Hematopoietic multipotent progenitor cell treated with erythropoietin and hydrocortisone succinate and interleukin-3 and kit ligand, for 4 days (in vitro differentiated cells): ENCODE measurements at regions not wholly inside any gene's neighbourhood (a gene's known extent, or its start where the extent isn't known, plus 50 kb on each side); places are given as distances from the start of the nearest gene placed in this dataset.

Experiments used
- DNase-seq: peaks from one replicate; pipeline ENCODE4 v3.0.0-alpha.2; 2015

DNA sequence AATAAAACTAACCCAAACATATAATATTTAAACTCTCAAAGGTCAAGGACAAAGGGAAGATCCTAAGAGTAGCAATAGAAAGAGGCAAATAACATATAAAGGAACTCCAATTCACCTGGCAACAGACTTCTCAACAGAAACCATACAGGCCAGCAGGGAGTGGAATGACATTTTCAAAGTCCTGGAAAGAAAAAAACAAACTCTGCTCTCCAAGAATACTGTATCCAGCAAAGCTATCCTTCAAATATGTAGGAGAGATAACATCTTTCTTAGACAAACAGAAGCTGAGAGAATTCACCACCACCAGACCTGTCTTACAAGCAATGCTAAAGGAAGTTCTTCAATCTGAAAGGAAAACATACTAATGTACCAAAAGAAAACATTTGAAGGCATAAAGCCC is 51.5 kb upstream of the TMEM158 start:
- DNase-seq, result no peak

DNA sequence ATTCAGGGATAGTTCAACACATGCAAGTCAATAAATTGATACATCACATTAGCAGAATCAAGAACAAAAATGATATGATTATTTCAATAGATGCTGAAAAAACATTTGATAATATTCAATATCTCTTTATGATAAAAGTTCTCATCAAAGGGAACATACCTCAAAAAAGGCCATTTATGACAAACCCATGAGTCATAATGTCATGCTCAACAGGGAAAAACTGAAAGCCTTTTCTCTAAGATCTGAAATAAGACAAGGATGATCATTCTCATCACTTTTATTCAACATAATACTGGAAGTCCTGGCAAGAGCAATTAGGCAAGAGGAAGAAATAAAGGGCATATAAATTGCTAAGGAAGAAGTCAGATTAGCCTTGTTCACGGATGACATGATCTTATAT is 54.1 kb upstream of the TMEM158 start:
- no peak for DNase-seq

DNA sequence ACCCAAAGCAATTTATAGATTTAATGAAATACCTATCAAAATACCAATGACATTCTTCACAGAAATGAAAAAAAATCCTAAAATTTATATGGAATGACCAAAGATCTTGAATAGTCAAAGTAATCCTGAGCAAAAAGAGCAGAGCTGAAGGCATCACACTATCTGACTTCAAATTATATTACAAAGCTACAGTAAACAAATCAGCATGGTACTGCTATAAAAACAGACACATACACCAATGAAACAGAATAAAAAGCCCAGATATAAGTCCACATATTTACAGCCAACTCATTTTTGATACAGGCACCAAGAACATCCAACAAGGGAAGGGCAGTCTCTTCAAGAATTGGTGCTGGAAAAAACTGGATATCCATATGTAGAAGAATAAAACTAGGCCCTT is 54.9 kb upstream of the TMEM158 start:
- no peak for DNase-seq

DNA sequence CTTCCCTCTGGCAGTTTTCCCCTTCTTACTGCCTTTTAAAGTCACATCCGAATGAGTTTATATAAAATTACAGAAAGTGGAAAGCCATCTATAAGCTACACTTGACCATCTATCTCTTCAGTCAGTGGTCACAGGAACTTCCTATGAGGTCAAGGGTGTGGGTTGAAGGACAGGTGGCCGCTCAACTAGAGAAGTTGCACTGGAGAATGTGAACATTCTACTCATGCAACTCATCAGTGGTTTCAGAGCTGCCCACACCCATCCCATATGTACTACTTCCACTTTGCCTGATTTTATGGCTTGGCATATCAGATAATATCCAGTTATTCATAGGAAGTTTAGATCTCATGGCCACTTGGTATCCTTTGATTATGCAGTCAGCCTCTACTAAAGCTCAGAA is 57.4 kb upstream of the TMEM158 start:
- no peak for DNase-seq

DNA sequence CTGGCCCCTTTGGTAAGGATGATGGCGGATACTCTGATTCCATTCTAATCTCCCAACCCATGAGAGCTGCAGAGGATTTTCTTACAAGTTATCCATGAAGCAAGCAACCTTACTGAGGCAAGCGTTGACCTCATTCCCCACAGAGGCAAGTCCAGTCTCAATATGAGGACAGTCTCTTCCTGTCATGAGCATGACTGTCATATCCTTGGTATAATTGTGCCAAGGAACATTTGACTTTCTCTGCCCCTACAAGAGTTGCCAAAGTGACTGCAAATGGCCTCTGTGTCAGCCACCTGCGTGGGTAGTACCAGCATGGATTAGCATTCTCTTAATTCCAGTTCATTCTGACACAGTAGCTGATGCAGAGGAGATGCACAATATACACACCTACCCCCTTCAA is 71.2 kb upstream of the TMEM158 start:
- no peak for DNase-seq

DNA sequence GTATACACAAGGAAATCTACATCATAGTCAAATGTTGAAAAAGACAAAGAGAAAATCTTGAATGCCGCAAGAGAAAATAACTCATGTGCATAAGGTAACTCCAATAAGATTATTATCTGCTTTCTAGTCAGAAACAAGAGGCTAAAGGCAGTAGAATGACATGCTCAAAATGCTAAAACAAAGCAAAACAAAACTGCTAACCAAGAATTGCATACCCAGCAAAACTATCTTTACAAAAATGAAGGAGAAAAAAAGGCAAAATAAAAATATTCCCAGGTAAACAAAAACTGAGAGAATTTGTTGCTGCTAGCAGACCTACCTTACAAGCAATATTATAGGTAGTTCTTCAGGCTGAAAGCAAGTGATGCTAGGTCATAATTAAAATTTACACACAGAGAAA is 76.4 kb upstream of the TMEM158 start:
- no peak for DNase-seq

DNA sequence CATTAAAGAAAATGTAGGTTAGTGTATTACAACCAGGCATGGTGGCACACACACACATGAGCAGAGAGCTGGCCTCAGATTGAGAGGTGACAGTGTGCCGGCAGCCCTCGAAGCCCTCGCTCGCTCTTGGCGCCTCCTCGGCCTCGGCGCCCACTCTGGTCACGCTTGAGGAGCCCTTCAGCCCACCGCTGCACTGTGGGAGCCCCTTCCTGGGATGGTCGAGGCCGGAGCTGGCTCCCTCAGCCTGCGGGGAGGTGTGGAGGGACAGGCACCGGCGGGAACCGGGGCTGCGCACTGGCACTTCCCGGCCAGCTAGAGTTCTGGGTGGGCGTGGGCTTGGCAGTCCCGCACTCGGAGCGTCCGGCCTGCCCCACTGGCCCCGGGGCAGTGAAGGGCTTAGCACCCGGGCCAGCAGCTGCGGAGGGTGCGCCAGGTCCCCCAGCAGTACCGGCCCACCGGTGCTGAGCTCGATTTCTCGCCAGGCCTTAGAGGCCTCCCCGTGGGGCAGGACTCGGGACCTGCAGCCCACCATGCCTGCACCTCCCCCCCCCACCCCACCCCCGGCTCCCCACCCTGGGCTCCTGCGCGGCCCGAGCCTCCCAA is 80.4 kb upstream of the TMEM158 start:
- DNase-seq, result no peak

DNA sequence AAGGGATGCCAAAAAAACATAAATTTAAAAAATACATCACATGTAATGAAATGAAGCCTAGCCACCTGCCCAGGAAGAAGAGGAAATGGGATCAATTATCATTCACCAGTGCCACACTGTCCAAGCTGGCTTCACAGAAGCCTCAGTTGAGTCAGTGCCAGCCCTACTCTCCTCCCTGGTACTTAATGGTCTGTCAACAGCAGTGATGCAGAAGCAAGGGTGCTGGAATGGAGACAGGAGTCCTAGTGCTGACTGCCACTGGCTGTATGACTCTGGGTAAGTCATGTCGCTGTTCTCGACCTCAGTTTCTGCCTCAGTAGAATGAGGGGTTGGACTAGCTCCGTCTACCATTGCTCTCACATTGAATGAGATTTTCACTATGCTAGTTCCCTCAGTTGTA is 78.5 kb upstream of the LARS2 start:
- DNase-seq, result no peak

DNA sequence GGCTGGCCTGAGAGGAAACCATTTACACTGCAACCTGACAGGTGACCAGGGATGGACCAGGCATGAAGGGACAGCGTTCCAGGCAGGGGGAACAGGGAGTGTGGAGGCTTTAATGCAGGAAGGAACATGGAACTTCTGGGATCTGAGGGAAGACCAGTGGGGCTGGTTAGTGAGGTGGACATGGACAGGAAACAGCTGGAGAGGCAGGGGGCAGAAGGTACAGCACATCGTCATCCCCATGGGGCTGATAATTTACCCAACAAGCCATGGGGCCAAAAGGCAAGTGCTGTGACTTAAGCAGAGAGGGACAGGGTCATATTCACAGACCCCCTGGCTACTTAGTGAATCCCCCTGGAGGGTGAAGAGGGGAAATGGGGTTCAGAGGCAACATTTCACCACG is 77.0 kb upstream of the LARS2 start:
- DNase-seq, result no peak

DNA sequence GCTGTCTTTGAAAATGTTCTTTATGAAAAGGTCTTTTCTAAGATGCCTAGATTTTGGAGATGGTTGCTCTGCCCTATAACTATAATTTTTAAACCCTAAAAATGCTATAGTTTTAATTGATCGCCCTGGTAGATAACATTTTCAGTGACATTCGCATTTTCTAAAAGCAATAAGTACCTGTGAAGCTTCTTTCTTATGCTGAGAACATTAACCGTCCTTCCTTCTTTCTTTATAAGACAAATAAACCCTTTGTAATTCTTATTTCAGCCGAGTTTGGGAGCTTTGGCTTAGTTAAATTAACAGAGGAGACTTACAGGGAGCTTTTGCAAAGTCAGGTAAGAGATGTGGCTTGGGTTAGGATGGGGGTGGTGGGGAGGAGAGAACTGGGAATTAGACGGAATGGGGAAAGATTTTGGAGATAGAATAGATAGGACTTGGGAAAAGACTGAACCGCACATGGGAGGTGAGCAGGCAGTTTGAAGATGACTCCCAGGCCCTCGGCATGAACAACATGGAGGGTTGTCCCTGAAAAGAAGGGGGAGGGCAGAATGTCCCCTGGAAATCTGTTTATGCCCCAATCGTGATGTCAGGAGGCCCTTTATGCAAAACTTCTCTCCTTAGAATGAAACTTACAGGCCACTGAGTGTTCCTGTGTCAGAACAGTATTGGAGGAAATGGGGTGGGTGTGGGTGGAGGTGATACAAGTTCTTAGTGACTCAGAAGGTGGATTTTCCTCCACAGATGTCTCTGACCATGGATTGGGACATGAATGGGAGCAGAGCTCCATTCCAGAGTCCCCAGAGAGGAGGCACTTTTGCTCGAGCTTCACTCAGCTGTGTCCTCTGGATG is 76.2 kb upstream of the LARS2 start:
- no peak for DNase-seq

DNA sequence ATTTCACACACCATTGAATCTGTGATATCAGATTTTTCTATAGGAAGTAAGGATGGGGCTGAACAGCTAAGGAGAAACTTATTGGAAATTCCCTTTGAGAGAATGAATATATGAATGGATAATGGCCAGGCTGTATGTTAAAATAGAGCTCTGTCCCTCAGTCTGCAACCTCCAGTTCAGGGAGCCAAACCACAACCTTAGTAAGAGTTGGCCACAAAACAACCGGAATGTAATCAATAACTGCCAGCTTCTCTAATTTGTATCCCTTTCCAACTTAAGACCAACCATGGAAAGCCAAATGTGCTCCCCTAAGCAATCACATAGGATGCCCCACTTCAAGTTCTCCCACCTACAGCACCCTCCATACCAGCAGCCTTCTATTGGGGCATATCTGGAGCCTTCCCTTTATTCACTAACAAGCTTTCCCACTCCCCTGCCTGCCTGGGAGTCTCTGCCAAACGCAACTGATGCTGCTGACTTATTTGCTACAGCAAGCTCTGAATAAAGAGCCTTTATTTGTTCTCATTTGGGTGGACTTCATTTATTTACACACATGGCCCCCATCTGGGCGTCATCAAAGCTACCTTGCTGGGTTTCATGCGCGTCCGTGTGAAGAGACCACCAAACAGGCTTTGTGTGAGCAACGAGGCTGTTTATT is 75.4 kb upstream of the LARS2 start:
- no peak for DNase-seq

DNA sequence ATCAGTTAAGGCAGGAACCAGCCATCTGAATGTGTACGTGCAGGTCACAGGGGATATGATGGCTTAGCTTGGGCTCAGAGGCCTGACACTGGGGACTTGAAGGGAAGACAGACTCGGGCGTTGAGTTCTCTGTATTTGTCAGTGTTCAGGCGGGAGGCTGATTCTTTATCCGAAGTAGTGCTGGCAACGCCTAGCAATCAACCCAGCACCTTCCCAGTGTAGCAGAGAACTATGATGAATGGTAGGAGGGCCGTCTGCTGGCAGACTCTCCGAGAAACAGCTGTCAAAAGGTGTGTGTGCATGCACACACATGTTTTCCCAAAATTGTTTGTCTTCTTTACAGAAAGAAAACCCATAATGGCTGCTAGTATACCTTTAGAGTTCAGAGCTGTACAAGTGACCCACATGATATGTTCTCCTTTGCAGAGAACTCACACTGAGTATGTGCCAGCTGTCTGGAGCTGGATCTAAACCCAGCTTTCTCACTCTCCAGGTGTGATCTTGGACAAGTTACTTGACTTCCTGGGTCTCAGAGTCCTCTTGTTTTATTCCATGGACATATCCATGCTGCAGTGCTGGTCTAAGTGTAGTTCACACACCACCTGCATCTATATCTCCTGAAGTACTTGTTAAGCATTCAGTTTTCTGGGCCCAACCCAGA is 74.5 kb upstream of the LARS2 start:
- no peak for DNase-seq

DNA sequence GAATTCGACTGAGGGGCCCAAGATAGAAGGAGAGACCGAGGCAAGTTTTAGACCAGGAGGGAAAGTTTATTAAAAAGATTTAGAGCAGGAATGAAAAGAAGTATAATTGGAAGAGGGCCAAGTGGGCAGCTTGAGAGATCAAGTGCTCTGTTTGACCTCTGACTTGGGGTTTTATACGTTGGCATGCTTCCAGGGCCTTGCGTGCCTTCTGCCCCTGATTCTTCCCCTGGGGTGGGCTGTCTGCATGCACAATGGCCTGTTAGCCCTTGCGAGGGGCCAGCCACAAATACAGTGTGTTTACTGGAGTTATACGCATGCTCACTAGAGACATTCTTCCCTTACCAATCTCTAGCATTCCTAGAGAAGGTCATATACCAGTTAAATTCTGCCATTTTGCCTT is 70.7 kb upstream of the LARS2 start:
- no peak for DNase-seq

DNA sequence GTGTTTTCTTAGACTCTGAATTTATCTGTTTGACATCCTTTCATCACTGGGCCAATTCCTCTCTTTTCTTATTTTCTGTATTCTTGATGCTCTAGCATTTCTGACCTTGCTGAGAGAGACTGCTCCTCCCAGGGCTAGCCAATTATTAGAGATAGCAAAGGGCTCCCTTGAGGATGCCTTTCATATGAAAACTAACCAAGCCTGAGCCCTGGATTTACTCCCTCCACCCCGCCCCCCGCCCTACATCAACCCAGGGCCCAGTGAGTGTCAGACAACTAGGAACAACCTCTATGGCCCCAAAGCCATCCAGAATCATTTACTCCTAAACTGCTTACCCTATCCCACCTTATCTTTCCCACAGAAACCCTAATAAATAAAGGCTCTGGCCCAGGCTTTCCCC is 69.7 kb upstream of the LARS2 start:
- DNase-seq, result no peak

DNA sequence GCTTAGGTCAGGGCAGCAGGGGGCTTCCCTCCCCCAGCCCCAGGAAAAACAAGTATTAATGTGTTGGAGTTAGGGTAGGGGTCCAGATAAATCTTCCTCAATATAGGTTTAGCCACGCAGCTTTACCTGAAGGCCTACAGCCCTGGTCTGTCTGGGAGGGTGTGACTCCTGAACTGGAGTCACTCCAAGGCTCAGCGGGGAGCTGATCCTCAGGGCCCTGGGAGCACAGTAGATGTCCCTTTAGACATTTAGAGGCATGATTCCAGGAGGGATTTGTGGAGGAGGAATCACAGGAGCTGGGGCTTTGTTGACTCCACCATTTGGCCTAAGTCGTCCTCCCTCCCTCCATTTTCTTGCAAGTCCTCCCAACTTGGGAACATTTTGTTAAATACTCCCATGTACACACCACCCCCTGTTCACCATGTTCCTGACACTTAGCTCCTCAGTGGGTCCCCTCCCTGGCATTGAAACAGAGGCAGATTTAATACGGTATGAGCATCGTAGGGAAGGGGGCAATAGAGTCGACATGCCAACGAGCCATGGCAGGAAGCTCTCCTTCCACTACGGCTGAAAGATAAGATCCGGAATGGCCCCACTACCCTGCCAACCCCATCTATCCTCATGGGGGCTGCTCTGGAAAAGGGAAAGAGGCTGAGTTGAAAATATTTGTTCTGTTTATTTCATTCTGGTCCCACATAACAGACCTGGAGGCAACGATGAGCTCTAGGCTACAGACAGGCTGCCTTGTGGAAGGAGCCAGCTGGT is 69.0 kb upstream of the LARS2 start:
- no peak for DNase-seq

DNA sequence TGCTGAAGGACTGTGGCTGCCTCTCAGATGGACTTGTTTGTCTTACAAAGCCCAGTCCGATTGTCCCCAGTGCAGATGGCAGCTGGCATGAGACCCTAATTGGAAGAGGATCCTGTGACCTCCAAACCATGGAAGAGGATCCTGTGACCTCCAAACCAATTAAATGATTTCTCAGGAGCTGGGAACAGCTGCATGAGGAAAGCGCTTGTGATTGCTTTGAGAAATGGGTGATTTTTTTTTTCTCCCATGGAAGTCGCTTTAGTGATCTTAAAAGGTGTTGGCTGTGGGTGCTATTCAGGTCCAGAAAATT is 68.4 kb upstream of the LARS2 start:
- DNase-seq, result no peak

DNA sequence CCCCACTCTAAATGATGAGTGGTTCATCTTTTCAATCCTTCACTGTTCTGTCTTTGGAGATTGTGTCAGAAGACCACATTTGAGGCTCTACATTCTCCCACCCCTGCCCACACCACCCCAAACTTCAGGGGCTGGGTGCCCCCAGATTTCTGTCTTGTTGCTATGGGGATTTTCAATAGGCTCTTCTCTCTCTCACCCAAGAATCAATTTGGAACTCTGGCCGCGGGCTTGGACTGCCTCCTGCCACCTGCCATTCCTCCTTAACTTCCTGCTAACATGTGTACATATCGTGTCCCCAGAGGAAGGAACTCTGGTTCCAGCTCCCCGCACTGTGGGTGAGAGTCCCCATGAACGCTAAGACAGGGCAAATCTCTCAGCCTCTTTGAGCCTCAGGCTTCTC is 67.4 kb upstream of the LARS2 start:
- DNase-seq, result no peak

DNA sequence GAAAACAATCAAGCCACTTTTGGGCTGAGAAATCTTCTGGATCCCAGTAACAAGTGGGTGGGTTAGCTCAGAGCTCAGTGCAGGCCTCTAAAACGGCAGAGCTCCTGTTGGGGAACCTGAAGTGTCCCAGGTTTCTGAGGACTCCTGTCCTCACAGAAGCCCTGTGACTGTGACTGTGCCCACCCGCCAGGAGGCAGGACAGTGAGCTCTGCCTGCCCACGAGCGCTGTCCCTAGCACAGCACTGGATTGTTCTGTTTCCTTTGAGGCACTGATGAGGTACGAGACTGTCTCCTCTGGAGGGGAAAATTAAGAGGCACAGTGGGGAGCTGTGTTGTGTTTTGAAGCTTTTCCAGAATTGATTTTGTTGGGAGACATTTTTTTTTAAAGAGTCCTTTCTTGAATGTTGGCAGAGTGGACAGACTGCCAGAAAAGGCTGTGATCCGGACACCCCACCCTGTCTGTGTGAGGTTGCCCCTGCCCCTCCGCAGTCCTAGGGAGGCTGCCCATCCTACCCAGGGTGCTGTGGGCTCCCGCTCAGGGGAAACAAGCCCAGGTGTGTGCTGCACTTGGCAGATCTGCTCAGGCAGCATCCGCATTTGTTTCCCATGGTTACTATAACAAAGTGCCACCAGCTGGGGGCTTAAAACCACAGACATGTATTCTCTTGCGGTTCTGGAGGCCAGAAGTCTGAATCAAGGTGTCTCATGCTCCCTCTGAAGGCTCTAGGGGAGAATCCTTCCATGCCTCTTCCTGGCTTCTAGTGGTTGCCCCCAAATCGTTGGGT is 66.6 kb upstream of the LARS2 start:
- no peak for DNase-seq

DNA sequence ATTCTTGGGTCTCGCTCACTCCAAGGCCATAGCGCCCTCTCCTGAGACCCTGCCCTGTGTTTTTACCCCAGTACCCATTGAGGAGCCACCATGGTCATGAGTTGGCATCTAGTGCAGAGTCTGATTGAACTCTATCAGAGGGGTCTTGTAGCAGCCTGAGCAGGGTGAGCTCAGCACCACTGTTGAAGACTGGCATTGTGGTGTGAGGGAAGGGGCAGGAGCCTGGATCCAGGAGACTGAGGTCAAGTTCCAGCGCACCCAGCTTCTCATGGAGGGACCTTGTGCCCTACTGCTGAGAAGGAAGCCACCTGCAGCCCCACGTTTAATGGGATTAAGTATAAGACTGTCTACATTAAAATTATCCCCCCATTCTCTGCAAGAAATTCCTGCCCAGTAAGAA is 65.8 kb upstream of the LARS2 start:
- no peak for DNase-seq

DNA sequence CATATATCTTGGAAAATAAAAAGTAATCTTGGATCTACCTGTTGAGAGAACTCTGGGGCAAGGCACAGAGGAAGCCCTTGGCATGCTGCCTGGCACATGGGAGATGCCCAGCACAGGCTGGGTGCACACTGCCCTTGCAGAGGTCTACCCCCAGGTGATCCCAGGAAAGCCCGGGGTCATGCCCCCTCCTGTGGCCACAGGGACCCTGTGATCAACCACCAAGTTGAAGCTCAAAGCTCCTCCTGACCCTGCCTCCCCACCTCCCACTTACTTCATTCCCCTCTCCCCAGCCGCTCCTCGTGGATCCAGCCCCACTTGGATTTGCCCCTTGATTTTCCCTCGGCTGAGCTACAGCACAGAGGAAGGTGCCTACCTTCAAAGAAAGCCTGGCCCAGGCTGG is 62.7 kb upstream of the LARS2 start:
- DNase-seq, result no peak

DNA sequence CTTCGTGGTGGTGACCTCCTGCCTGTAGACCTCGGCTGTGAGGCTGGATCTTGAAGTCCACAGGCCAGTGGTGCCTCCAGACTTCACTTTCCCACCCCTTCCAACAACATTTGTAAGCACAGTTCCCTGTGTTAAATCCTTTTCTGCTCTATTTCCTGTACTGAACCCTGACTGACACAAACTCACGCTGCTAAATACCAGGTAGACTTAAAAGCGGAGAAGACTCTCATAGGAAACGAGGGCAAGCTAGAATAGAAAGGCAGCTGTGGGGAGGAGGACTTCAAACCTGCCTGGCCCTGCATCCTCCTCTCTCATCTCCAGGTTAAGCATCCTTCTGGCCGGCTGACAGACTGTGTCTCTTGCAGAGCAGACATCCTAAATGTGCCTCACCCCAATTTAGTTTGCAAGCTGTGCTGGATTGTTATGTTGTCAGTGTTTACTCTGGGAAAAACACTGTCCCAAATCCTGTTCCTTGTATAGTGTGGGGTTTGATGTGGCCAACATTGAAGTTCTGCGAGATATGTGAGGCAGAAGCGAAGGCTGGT is 58.5 kb upstream of the LARS2 start:
- DNase-seq, result no peak
